CD4-positive, CD25-positive, alpha-beta regulatory T cell (primary cell): ENCODE measurements at regions not wholly inside any gene's neighbourhood (a gene's known extent, or its start where the extent isn't known, plus 50 kb on each side); places are given as distances from the start of the nearest gene placed in this dataset.

Experiments used
- ATAC-seq, 2 donors: fragments of 150-1000 bp; cut with Tn5 transposase; one replicate each; pipeline ENCODE4 v1.10.0; 2021; ENCODE audit warnings: low read depth in 2 of 2, moderate number of reproducible peaks in 2 of 2, moderate library complexity in 1 of 2
- DNase-seq, 3 donors: peaks; one replicate each; pipeline versions ENCODE4 v3.0.0 to v3.0.0-alpha.2; 2012 to 2022; ENCODE audit warnings: mixed read lengths in 1 of 3
- H3K27ac ChIP-seq: one replicate; pipeline ENCODE4 v1.7.0; 2013; ENCODE audit warnings: mild to moderate bottlenecking, low read length; ENCODE audit not compliant: insufficient read depth, poor library complexity, severe bottlenecking
- H3K27me3 ChIP-seq: one replicate; pipeline ENCODE4 v1.7.0; 2013; ENCODE audit warnings: low read length; ENCODE audit not compliant: control insufficient read depth, insufficient read depth
- H3K36me3 ChIP-seq: one replicate; pipeline ENCODE4 v1.7.0; 2013; ENCODE audit warnings: mild to moderate bottlenecking, low read length, moderate library complexity; ENCODE audit not compliant: control insufficient read depth, insufficient read depth
- H3K4me1 ChIP-seq: 2 replicates; pipeline ENCODE4 v1.7.0; 2013; ENCODE audit warnings: mild to moderate bottlenecking, low read length; ENCODE audit not compliant: insufficient read depth, control insufficient read depth, poor library complexity, severe bottlenecking
- H3K4me3 ChIP-seq: one replicate; pipeline ENCODE4 v1.7.0; 2013; ENCODE audit warnings: low read depth, mild to moderate bottlenecking, low read length, moderate library complexity
- H3K9me3 ChIP-seq, 2 experiments: 1 replicate in 1 of 2; 2 replicates in 1 of 2; pipeline ENCODE4 v1.7.0; 2013; ENCODE audit warnings: low read length in 2 of 2, mild to moderate bottlenecking in 1 of 2, moderate library complexity in 1 of 2; ENCODE audit not compliant: control insufficient read depth in 2 of 2
- H3K27ac Mint-ChIP-seq, 3 donors: one replicate each; pipeline ENCODE4 v1.8.0; 2020 to 2022; ENCODE audit warnings: mild to moderate bottlenecking in 3 of 3, mixed read lengths in 3 of 3, moderate library complexity in 2 of 3
- H3K27me3 Mint-ChIP-seq: one replicate; pipeline ENCODE4 v1.8.0; 2022; ENCODE audit warnings: mild to moderate bottlenecking, mixed read lengths
- H3K36me3 Mint-ChIP-seq: one replicate; pipeline ENCODE4 v1.8.0; 2020; ENCODE audit warnings: mixed read lengths
- H3K4me1 Mint-ChIP-seq, 4 donors: one replicate each; pipeline ENCODE4 v1.8.0; 2020 to 2022; ENCODE audit warnings: mixed read lengths in 4 of 4, mild to moderate bottlenecking in 1 of 4
- H3K4me3 Mint-ChIP-seq, 4 donors: one replicate each; pipeline ENCODE4 v1.8.0; 2020 to 2022; ENCODE audit warnings: mild to moderate bottlenecking in 4 of 4, mixed read lengths in 4 of 4, moderate library complexity in 3 of 4
- H3K9me3 Mint-ChIP-seq, 7 donors: one replicate each; pipeline ENCODE4 v1.8.0; 2020 to 2022; ENCODE audit warnings: mixed read lengths in 7 of 7, mild to moderate bottlenecking in 3 of 7, moderate library complexity in 2 of 7

GRCh38 chr6:146943664-146944063 lies 260.6 kb upstream of the STXBP5 start:
- Mint-ChIP-seq H3K36me3 (no peaks in the 10 kb centered on the region), H3K4me3 (no peak overlapping the region), H3K27ac (no peak overlapping the region), H3K4me1 (no peaks in the 10 kb centered on the region), H3K9me3 (peaks cover 0 to 9% (median 0%) of the 10 kb centered on the region in 7 donors), H3K27me3 (no peaks in the 10 kb centered on the region)
- no peak for ATAC-seq
- DNase-seq, result peak in 1 of 3 donors; percentile 2
- no peak overlapping the region for H3K27ac ChIP-seq
- no peaks in the 10 kb centered on the region for H3K36me3 ChIP-seq
- no peaks in the 10 kb centered on the region for H3K4me1 ChIP-seq
- H3K4me3 ChIP-seq, result no peak overlapping the region
- no peaks in the 10 kb centered on the region for H3K27me3 ChIP-seq
- H3K9me3 ChIP-seq, result no peaks in the 10 kb centered on the region

GRCh38 chr6:146944077-146944476 lies 260.1 kb upstream of the STXBP5 start:
- peaks cover 0 to 9% (median under 1%) of the 10 kb centered on the region in 7 donors for H3K9me3 Mint-ChIP-seq
- Histone ChIP-seq H3K9me3 (no peaks in the 10 kb centered on the region), H3K4me3 (no peak overlapping the region), H3K27me3 (no peaks in the 10 kb centered on the region), H3K36me3 (no peaks in the 10 kb centered on the region), H3K4me1 (no peaks in the 10 kb centered on the region), H3K27ac (no peak overlapping the region)
- no peaks in the 10 kb centered on the region for H3K4me1 Mint-ChIP-seq
- ATAC-seq (no peak), DNase-seq (no peak)
- H3K27ac Mint-ChIP-seq, result no peak overlapping the region
- H3K27me3 Mint-ChIP-seq, result no peaks in the 10 kb centered on the region
- H3K4me3 Mint-ChIP-seq, result no peak overlapping the region
- no peaks in the 10 kb centered on the region for H3K36me3 Mint-ChIP-seq

GRCh38 chr6:146944809-146945208 lies 259.4 kb upstream of the STXBP5 start:
- DNase-seq (no peak), ATAC-seq (no peak)
- no peak overlapping the region for H3K4me3 ChIP-seq
- no peak overlapping the region for H3K27ac ChIP-seq
- no peaks in the 10 kb centered on the region for H3K36me3 ChIP-seq
- Mint-ChIP-seq H3K27ac (no peak overlapping the region), H3K36me3 (no peaks in the 10 kb centered on the region), H3K9me3 (peaks cover 0 to 9% (median 1%) of the 10 kb centered on the region in 7 donors), H3K4me1 (peaks cover 0 to 2% (median 0%) of the 10 kb centered on the region in 4 donors), H3K27me3 (no peaks in the 10 kb centered on the region), H3K4me3 (no peak overlapping the region)
- no peaks in the 10 kb centered on the region for H3K4me1 ChIP-seq
- H3K9me3 ChIP-seq, result no peaks in the 10 kb centered on the region
- H3K27me3 ChIP-seq, result no peaks in the 10 kb centered on the region

- Mint-ChIP-seq H3K27me3 (no peaks in the 10 kb centered on the region), H3K9me3 (peaks cover 0 to 7% (median 0%) of the 10 kb centered on the region in 7 donors), H3K4me1 (peaks cover 0 to 10% (median 2%) of the 10 kb centered on the region in 4 donors), H3K36me3 (no peaks in the 10 kb centered on the region), H3K27ac (no peak overlapping the region), H3K4me3 (no peak overlapping the region)
- Histone ChIP-seq H3K27ac (no peak overlapping the region), H3K4me1 (no peaks in the 10 kb centered on the region), H3K9me3 (no peaks in the 10 kb centered on the region), H3K27me3 (no peaks in the 10 kb centered on the region), H3K4me3 (no peak overlapping the region), H3K36me3 (no peaks in the 10 kb centered on the region)
- DNase-seq, result no peak
- no peak for ATAC-seq
These were observed 257.7 kb upstream of the STXBP5 start for GRCh38 chr6:146946559-146946958.

- H3K9me3 Mint-ChIP-seq, result peaks cover 0 to 2% (median 0%) of the 10 kb centered on the region in 7 donors
- no peaks in the 10 kb centered on the region for H3K27me3 Mint-ChIP-seq
- ATAC-seq, result no peak
These were observed 255.4 kb upstream of the STXBP5 start for GRCh38 chr6:146948790-146949342.

GRCh38 chr6:146949425-146949824 lies 254.8 kb upstream of the STXBP5 start:
- DNase-seq (no peak), ATAC-seq (no peak)
- no peaks in the 10 kb centered on the region for H3K36me3 ChIP-seq
- no peaks in the 10 kb centered on the region for H3K4me1 ChIP-seq
- Mint-ChIP-seq H3K27me3 (no peaks in the 10 kb centered on the region), H3K4me3 (no peak overlapping the region), H3K36me3 (no peaks in the 10 kb centered on the region), H3K4me1 (peaks cover 0 to 10% (median 2%) of the 10 kb centered on the region in 4 donors), H3K27ac (no peak overlapping the region), H3K9me3 (peaks cover 0 to 2% (median 0%) of the 10 kb centered on the region in 7 donors)
- no peaks in the 10 kb centered on the region for H3K27me3 ChIP-seq
- no peak overlapping the region for H3K4me3 ChIP-seq
- H3K9me3 ChIP-seq, result no peaks in the 10 kb centered on the region
- H3K27ac ChIP-seq, result no peak overlapping the region

More at GRCh38 chr6:146948790-146949342, 255.4 kb upstream of the STXBP5 start:
- H3K4me1 ChIP-seq, result no peaks in the 10 kb centered on the region
- H3K4me1 Mint-ChIP-seq, result peaks cover 0 to 10% (median 2%) of the 10 kb centered on the region in 4 donors
- H3K9me3 ChIP-seq, result no peaks in the 10 kb centered on the region
- no peak overlapping the region for H3K27ac ChIP-seq
- no peak for DNase-seq
- no peak overlapping the region for H3K27ac Mint-ChIP-seq
- H3K27me3 ChIP-seq, result no peaks in the 10 kb centered on the region
- H3K4me3 Mint-ChIP-seq, result no peak overlapping the region
- no peaks in the 10 kb centered on the region for H3K36me3 ChIP-seq
- H3K36me3 Mint-ChIP-seq, result no peaks in the 10 kb centered on the region
- H3K4me3 ChIP-seq, result no peak overlapping the region

- no peaks in the 10 kb centered on the region for H3K4me1 ChIP-seq
- Mint-ChIP-seq H3K9me3 (peaks cover 0 to 2% (median 0%) of the 10 kb centered on the region in 7 donors), H3K27me3 (no peaks in the 10 kb centered on the region), H3K27ac (peak overlapping the region in 1 of 3 donors; percentile 32), H3K36me3 (no peaks in the 10 kb centered on the region), H3K4me1 (peaks cover 0 to 10% (median 2%) of the 10 kb centered on the region in 4 donors), H3K4me3 (no peak overlapping the region)
- H3K27me3 ChIP-seq, result no peaks in the 10 kb centered on the region
- no peaks in the 10 kb centered on the region for H3K9me3 ChIP-seq
- peak in 1 of 3 donors; percentile 23 for DNase-seq
- H3K27ac ChIP-seq, result no peak overlapping the region
- ATAC-seq, result peak in 1 of 2 donors; percentile 37
- H3K36me3 ChIP-seq, result no peaks in the 10 kb centered on the region
- no peak overlapping the region for H3K4me3 ChIP-seq
These were observed 253.8 kb upstream of the STXBP5 start for GRCh38 chr6:146950351-146950835.

GRCh38 chr6:146955570-146955969 lies 248.6 kb upstream of the STXBP5 start:
- H3K27ac Mint-ChIP-seq, result no peak overlapping the region
- no peaks in the 10 kb centered on the region for H3K36me3 Mint-ChIP-seq
- no peak overlapping the region for H3K4me3 Mint-ChIP-seq
- no peaks in the 10 kb centered on the region for H3K36me3 ChIP-seq
- H3K27ac ChIP-seq, result no peak overlapping the region
- no peaks in the 10 kb centered on the region for H3K4me1 ChIP-seq
- no peaks in the 10 kb centered on the region for H3K27me3 Mint-ChIP-seq
- ATAC-seq, result no peak
- DNase-seq, result no peak
- H3K4me3 ChIP-seq, result no peak overlapping the region
- H3K4me1 Mint-ChIP-seq, result peaks cover 0 to 2% (median under 1%) of the 10 kb centered on the region in 4 donors
- no peaks in the 10 kb centered on the region for H3K9me3 Mint-ChIP-seq
- H3K27me3 ChIP-seq, result no peaks in the 10 kb centered on the region
- no peaks in the 10 kb centered on the region for H3K9me3 ChIP-seq
